Loucy (cell line): ENCODE measurements at regions not wholly inside any gene's neighbourhood (a gene's known extent, or its start where the extent isn't known, plus 50 kb on each side); places are given as distances from the start of the nearest gene placed in this dataset.

Experiments
- H2AFZ ChIP-seq: fragments of 200-600 bp; sonication (generic); 2 replicates; pipeline ENCODE4 v1.6.0; 2016; ENCODE audit warnings: antibody characterized with exemption, mild to moderate bottlenecking, low read length, moderate library complexity
- H3F3A ChIP-seq: fragments of 200-600 bp; 2 replicates; pipeline ENCODE4 v1.6.0; 2016; ENCODE audit warnings: antibody characterized with exemption, low read depth, mild to moderate bottlenecking
- H3K27me3 ChIP-seq: fragments of 200-600 bp; sonication (generic); 2 replicates; pipeline ENCODE4 v1.6.1; 2014; ENCODE audit warnings: low read length, mild to moderate bottlenecking; ENCODE audit not compliant: insufficient read depth, poor library complexity, severe bottlenecking
- H3K36me3 ChIP-seq: fragments of 200-600 bp; sonication (generic); 2 replicates; pipeline ENCODE4 v1.6.1; 2016; ENCODE audit warnings: low read length; ENCODE audit not compliant: insufficient read depth
- H3K4me1 ChIP-seq: fragments of 200-600 bp; sonication (generic); 2 replicates; pipeline ENCODE4 v1.5.1; 2014; ENCODE audit warnings: low read length, mild to moderate bottlenecking; ENCODE audit not compliant: insufficient read depth, poor library complexity, severe bottlenecking
- H3K4me2 ChIP-seq: fragments of 200-600 bp; sonication (generic); 2 replicates; pipeline ENCODE4 v1.6.0; 2014; ENCODE audit warnings: antibody characterized with exemption, low read length, low read depth, mild to moderate bottlenecking; ENCODE audit not compliant: poor library complexity, severe bottlenecking
- H3K4me3 ChIP-seq: fragments of 200-600 bp; sonication (generic); 2 replicates; pipeline ENCODE4 v1.5.1; 2014; ENCODE audit warnings: low read length, mild to moderate bottlenecking, mixed read lengths; ENCODE audit not compliant: poor library complexity, severe bottlenecking
- H3K79me2 ChIP-seq: fragments of 200-600 bp; sonication (generic); 2 replicates; pipeline ENCODE4 v1.6.1; 2014; ENCODE audit warnings: low read length; ENCODE audit not compliant: insufficient read depth
- H3K9ac ChIP-seq: fragments of 200-600 bp; sonication (generic); 2 replicates; pipeline ENCODE4 v1.6.0; 2014; ENCODE audit warnings: mild to moderate bottlenecking, low read depth, low read length, moderate library complexity; ENCODE audit not compliant: poor library complexity, severe bottlenecking
- H3K9me2 ChIP-seq: fragments of 200-600 bp; sonication (generic); replicated peaks from 2 replicates; pipeline ENCODE4 v1.6.1; 2016; ENCODE audit warnings: low read depth, low read length, mixed read lengths
- H3K9me3 ChIP-seq: fragments of 200-600 bp; sonication (generic); 2 replicates; pipeline ENCODE4 v1.6.1; 2014; ENCODE audit warnings: mild to moderate bottlenecking, antibody characterized with exemption, low read length, low read depth; ENCODE audit not compliant: insufficient read depth
- H4K20me1 ChIP-seq: fragments of 200-600 bp; sonication (generic); 2 replicates; pipeline ENCODE4 v1.6.0; 2014; ENCODE audit warnings: antibody characterized with exemption, low read length, mild to moderate bottlenecking; ENCODE audit not compliant: insufficient read depth, poor library complexity, severe bottlenecking
- EZH2phosphoT487 ChIP-seq: fragments of 200-600 bp; IDR thresholded peaks from 2 replicates; pipeline ENCODE4 v1.6.1; 2018; ENCODE audit warnings: antibody characterized with exemption, mild to moderate bottlenecking, moderate library complexity, borderline replicate concordance
- TF ChIP-seq, protein P1 (sequence below): fragments of 200-600 bp; sonication (generic); conservative IDR thresholded peaks from 2 replicates; pipeline ENCODE4 v1.5.1; 2014; ENCODE audit warnings: mild to moderate bottlenecking, antibody characterized with exemption, low read length

DNA sequence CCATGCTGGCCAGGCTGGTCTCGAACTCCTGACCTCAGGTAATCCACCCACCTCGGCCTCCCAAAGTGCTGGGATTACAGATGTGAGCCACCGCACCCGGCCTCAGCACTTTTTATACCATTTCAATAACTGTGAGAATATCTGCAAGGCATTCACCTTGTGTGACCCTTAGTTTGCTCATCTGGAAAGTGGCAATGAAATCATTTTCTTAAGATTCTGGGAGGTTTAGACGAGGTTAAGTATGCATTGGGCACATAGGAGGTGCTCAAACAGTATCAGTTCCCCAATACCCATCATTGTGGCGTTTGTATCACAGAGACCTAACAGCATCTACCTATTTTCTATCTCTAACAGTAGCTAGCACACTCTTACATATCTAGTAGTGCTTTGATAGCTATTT is 481.9 kb upstream of the ERCC4 start:
- Histone ChIP-seq H3K4me3 (no peak overlapping the region), H3K36me3 (no peaks in the 10 kb centered on the region), H3K79me2 (no peaks in the 10 kb centered on the region), H3K9me3 (no peaks in the 10 kb centered on the region), H3K9me2 (no peaks in the 10 kb centered on the region), H3F3A (no peaks in the 10 kb centered on the region), H3K9ac (no peak overlapping the region), H3K4me1 (no peaks in the 10 kb centered on the region), H3K27me3 (no peaks in the 10 kb centered on the region), H3K4me2 (no peak overlapping the region), H2AFZ (no peak overlapping the region), H4K20me1 (no peaks in the 10 kb centered on the region)
- TF ChIP-seq EZH2phosphoT487: no peak
- TF ChIP-seq, protein P1, sequence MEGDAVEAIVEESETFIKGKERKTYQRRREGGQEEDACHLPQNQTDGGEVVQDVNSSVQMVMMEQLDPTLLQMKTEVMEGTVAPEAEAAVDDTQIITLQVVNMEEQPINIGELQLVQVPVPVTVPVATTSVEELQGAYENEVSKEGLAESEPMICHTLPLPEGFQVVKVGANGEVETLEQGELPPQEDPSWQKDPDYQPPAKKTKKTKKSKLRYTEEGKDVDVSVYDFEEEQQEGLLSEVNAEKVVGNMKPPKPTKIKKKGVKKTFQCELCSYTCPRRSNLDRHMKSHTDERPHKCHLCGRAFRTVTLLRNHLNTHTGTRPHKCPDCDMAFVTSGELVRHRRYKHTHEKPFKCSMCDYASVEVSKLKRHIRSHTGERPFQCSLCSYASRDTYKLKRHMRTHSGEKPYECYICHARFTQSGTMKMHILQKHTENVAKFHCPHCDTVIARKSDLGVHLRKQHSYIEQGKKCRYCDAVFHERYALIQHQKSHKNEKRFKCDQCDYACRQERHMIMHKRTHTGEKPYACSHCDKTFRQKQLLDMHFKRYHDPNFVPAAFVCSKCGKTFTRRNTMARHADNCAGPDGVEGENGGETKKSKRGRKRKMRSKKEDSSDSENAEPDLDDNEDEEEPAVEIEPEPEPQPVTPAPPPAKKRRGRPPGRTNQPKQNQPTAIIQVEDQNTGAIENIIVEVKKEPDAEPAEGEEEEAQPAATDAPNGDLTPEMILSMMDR: no peak

DNA sequence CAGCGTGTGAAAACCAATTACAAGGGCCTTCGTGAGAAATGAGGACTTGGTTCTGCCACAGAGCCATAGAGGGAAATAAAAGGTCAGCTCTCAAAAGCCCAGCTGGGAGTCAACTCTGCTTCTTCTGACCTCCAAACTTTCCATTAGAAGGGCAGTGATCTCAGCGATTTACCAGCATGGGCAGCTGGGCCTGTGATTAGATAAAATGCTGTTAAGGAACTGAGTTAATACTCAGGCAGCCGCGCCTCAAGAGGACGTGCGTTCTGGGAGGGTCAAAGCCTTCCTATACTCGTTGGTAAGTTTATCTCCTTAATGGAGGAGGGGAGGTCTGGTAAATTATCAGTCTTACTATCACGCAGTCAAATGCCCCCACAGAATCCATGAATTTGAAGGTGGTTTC is 480.2 kb upstream of the ERCC4 start:
- Histone ChIP-seq H4K20me1 (no peaks in the 10 kb centered on the region), H3K4me2 (no peak overlapping the region), H3K9ac (no peak overlapping the region), H3K36me3 (no peaks in the 10 kb centered on the region), H3K4me1 (no peaks in the 10 kb centered on the region), H3K9me3 (no peaks in the 10 kb centered on the region), H2AFZ (no peak overlapping the region), H3K79me2 (no peaks in the 10 kb centered on the region), H3K9me2 (no peaks in the 10 kb centered on the region), H3K4me3 (no peak overlapping the region), H3F3A (no peaks in the 10 kb centered on the region), H3K27me3 (no peaks in the 10 kb centered on the region)
- no peak for TF ChIP-seq EZH2phosphoT487
- TF ChIP-seq, protein P1: no peak

DNA sequence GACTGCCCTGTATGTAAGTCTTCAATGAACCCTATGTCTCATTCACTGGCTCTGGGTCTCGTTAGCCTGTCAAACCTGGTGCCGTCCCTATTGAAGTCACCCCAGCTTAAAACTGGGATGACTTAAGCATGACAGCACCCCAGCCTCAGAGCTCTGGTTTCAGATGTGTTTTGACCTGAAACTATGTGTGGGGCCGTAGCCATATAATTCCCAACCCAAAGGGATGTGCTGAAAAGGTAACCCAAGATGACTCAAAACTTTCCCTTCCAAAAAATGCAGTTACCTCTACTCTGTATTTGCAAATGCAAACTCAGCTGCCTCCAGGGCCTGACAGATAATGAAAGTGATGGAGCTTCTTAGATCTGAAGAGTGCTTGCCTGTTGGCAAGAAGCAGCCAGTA is 478.3 kb upstream of the ERCC4 start:
- Histone ChIP-seq H3K4me3 (no peak overlapping the region), H2AFZ (no peak overlapping the region), H3F3A (no peaks in the 10 kb centered on the region), H3K79me2 (no peaks in the 10 kb centered on the region), H3K27me3 (no peaks in the 10 kb centered on the region), H4K20me1 (no peaks in the 10 kb centered on the region), H3K36me3 (no peaks in the 10 kb centered on the region), H3K9me2 (no peaks in the 10 kb centered on the region), H3K4me1 (no peaks in the 10 kb centered on the region), H3K4me2 (no peak overlapping the region), H3K9ac (no peak overlapping the region), H3K9me3 (no peaks in the 10 kb centered on the region)
- no peak for TF ChIP-seq EZH2phosphoT487
- TF ChIP-seq, protein P1: no peak
